T-helper 2 cell treated with Interferon-gamma antibody and Interleukin-4, amounts not matched to agents 5 μg/mL and 100 μg/mL, for 36 hours (primary cell): ENCODE measurements at regions not wholly inside any gene's neighbourhood (a gene's known extent, or its start where the extent isn't known, plus 50 kb on each side); places are given as distances from the start of the nearest gene placed in this dataset.

Experiments
- DNase-seq: peaks from one replicate; pipeline ENCODE4 v3.0.0; 2021; ENCODE audit warnings: low spot score
- H3K27ac Mint-ChIP-seq: one replicate; pipeline ENCODE4 v1.8.0; 2021; ENCODE audit warnings: mild to moderate bottlenecking, mixed read lengths
- H3K27me3 Mint-ChIP-seq: one replicate; pipeline ENCODE4 v1.8.0; 2021; ENCODE audit warnings: low read depth, mixed read lengths
- H3K36me3 Mint-ChIP-seq: one replicate; pipeline ENCODE4 v1.8.0; 2021; ENCODE audit warnings: low read depth, mixed read lengths
- H3K4me1 Mint-ChIP-seq: one replicate; pipeline ENCODE4 v1.8.0; 2021; ENCODE audit warnings: low read depth, mixed read lengths
- H3K4me3 Mint-ChIP-seq: one replicate; pipeline ENCODE4 v1.8.0; 2022; ENCODE audit warnings: mild to moderate bottlenecking, moderate library complexity, mixed read lengths
- H3K9me3 Mint-ChIP-seq: one replicate; pipeline ENCODE4 v1.8.0; 2021; ENCODE audit warnings: mixed read lengths

DNA sequence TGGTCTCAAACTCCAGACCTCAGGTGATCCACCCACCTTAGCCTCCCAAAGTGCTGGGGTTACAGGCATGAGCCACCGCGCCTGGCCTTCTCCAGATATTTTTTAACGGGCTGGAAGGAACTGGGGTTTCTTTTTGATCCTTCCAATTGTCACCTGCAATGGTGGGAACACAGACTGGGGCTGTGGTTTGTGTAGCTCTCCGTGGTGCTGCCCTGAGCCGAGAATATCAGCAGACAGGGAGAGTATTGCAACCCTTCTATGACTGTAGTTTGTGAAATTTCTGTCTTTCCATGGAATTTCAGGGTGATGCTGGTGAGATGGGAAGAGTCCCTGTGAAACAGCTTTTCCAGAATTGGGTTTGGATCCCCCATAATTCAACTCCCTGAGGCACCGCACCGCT lies 263.5 kb downstream of the ENGASE start:
- Mint-ChIP-seq H3K4me3 (no peak overlapping the region), H3K9me3 (no peaks in the 10 kb centered on the region), H3K27ac (no peak overlapping the region), H3K36me3 (no peaks in the 10 kb centered on the region), H3K27me3 (no peaks in the 10 kb centered on the region), H3K4me1 (no peaks in the 10 kb centered on the region)
- DNase-seq: no peak

DNA sequence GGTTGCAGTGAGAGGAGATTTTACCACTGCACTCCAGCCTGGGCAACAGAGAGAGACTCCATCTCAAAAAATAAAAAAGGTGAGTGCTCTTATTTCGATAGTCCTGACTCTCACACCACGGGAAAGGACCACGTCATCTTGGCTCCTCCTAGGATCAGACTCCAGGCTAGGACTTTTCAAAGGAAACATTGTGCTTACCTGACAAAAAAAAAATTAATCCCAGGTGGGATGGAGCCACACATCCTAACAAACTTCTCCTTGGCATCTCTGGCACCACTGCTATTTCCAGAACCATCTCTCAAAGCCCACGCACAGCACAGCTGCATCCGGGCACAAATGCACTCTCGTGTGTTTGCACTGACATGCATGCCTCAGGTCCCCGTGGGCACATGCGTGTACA lies 262.4 kb downstream of the ENGASE start:
- Mint-ChIP-seq H3K27ac (no peak overlapping the region), H3K9me3 (no peaks in the 10 kb centered on the region), H3K4me1 (no peaks in the 10 kb centered on the region), H3K36me3 (no peaks in the 10 kb centered on the region), H3K27me3 (no peaks in the 10 kb centered on the region), H3K4me3 (no peak overlapping the region)
- DNase-seq: no peak

DNA sequence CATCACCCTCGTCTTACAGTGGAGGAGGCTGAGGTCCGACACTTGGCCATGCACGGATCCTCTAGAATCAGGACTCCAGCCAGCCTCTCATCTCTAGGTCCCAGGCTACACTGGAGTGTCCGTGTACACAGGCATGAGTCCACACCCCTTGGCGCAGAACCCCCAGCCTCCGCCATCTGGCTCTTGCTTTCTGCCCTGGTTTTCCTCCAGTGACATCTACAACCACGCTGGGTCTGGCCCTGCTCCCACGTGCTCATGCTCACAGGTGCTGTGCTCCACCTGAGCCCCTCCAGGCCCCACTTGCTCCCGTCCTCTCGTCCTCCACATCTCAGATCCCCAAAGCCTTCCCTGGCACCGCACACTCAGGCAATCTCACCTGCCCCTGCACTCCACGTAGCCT lies 260.8 kb downstream of the ENGASE start:
- H3K27me3 Mint-ChIP-seq: no peaks in the 10 kb centered on the region
- no peaks in the 10 kb centered on the region for H3K4me1 Mint-ChIP-seq
- no peaks in the 10 kb centered on the region for H3K36me3 Mint-ChIP-seq
- H3K27ac Mint-ChIP-seq: no peak overlapping the region
- no peak overlapping the region for H3K4me3 Mint-ChIP-seq
- DNase-seq: no peak
- no peaks in the 10 kb centered on the region for H3K9me3 Mint-ChIP-seq

DNA sequence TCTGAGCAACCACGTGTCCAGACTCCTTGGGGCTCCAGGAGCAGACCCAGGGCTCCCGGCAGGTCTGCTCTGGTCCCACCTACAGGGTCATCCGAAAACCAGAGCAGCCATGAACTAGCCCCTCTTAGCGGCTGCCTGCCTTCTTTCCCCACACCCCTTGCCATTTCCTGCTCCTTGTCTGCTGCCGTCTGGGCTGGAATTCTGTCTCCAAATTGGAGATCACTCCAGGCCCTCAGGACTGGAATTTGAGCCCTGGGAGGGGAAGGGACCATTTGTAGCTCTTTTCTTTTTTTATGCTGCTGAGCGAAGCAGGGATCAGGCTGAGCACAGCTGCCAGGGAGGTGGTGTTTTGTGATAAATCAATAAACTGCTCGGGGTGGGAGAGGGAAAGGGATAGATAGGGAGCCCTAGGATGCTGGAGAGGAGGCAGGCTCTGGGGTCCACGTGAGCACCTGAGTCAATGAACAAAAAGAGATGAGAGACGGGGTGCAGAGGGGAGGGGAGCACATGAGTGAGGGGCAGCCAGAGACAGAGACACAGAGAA lies 257.5 kb downstream of the ENGASE start:
- H3K9me3 Mint-ChIP-seq: no peaks in the 10 kb centered on the region
- no peak overlapping the region for H3K27ac Mint-ChIP-seq
- H3K4me1 Mint-ChIP-seq: no peaks in the 10 kb centered on the region
- H3K4me3 Mint-ChIP-seq: no peak overlapping the region
- DNase-seq: no peak
- H3K27me3 Mint-ChIP-seq: no peaks in the 10 kb centered on the region
- no peaks in the 10 kb centered on the region for H3K36me3 Mint-ChIP-seq

DNA sequence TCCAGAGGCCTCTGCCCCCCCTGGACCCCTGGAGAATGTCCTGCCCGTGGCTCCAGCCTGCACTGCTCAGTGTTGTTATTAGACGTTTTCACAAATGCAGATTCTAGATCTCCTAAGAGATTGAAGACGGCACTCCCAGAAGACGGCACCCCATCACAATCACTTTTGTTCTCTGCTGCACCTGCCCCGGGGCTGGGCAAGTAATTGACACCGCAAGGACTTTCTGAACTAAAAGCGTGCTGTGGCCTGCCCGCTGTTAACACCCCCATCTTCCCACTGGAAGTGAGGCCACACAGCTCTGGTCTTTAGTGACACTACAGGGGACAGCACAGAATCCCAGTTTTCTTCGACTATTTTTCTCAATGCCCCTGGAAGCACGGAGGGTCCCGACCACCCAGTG lies 256.9 kb downstream of the ENGASE start:
- no peak overlapping the region for H3K27ac Mint-ChIP-seq
- no peaks in the 10 kb centered on the region for H3K36me3 Mint-ChIP-seq
- no peaks in the 10 kb centered on the region for H3K9me3 Mint-ChIP-seq
- no peaks in the 10 kb centered on the region for H3K4me1 Mint-ChIP-seq
- H3K27me3 Mint-ChIP-seq: no peaks in the 10 kb centered on the region
- no peak for DNase-seq
- H3K4me3 Mint-ChIP-seq: no peak overlapping the region

DNA sequence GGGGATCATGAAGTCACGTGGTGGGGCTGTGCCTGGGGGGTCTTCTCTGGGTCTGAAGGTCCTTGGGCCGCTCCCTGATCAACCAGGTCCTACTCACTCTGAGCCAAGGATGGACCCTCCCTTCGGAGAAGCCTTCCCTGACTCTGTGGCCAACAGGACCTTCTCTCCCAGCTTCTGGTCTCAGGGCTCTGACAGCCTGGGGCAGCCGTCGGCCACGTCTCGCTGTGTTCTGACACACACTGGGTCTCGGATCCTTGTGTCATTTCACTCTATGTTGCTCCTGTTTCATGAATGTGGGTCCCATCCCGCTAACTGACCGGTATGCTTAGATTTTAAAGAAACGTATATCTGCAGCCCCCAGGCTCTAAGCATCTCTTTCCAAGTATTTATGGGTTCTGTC lies 256.1 kb downstream of the ENGASE start:
- no peak overlapping the region for H3K4me3 Mint-ChIP-seq
- no peak overlapping the region for H3K27ac Mint-ChIP-seq
- no peak for DNase-seq
- H3K4me1 Mint-ChIP-seq: no peaks in the 10 kb centered on the region
- H3K36me3 Mint-ChIP-seq: no peaks in the 10 kb centered on the region
- no peaks in the 10 kb centered on the region for H3K9me3 Mint-ChIP-seq
- no peaks in the 10 kb centered on the region for H3K27me3 Mint-ChIP-seq

DNA sequence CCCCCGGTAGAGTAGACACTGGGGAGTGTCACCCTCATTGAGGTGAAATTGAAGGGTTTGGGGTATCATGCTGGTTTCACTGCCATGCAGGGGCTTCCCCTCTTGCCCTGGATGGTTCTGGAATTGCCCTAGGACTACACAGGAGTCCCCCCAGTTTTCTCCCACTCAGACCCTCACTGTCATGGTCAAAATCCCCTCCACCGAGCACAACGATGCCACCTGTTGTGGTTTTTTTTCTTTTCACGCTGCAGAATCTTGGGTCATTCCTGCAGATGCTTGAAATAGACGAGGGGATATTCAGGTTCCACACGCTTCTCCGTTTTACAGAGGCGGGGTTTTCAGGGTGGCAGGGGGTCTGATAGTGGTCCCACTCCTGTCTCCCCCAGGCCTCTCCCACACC lies 255.6 kb downstream of the ENGASE start:
- Mint-ChIP-seq H3K9me3 (no peaks in the 10 kb centered on the region), H3K4me1 (no peaks in the 10 kb centered on the region), H3K4me3 (no peak overlapping the region), H3K36me3 (no peaks in the 10 kb centered on the region), H3K27me3 (no peaks in the 10 kb centered on the region), H3K27ac (no peak overlapping the region)
- DNase-seq: no peak

DNA sequence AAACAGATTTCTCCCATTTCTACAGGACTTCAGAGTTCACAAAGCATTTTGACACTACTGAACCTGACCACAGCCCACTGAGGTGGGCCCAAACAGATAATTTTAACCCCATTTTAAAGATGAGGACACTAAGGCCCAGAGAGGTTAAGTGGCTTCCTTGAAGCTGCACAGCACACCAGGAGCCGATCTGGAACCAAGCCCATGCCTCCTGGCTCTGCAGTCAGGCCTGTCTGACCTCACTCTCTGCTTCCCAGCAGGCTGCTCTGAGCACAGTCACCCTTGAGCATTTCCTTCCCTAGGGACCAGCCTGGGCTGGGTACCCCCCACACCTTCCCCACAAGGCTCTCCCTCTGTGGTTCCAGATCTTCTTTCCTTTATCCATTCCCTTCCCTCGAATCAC lies 252.2 kb downstream of the ENGASE start:
- H3K27ac Mint-ChIP-seq: no peak overlapping the region
- no peaks in the 10 kb centered on the region for H3K36me3 Mint-ChIP-seq
- H3K4me1 Mint-ChIP-seq: no peaks in the 10 kb centered on the region
- DNase-seq: no peak
- H3K4me3 Mint-ChIP-seq: no peak overlapping the region
- H3K27me3 Mint-ChIP-seq: no peaks in the 10 kb centered on the region
- H3K9me3 Mint-ChIP-seq: no peaks in the 10 kb centered on the region

DNA sequence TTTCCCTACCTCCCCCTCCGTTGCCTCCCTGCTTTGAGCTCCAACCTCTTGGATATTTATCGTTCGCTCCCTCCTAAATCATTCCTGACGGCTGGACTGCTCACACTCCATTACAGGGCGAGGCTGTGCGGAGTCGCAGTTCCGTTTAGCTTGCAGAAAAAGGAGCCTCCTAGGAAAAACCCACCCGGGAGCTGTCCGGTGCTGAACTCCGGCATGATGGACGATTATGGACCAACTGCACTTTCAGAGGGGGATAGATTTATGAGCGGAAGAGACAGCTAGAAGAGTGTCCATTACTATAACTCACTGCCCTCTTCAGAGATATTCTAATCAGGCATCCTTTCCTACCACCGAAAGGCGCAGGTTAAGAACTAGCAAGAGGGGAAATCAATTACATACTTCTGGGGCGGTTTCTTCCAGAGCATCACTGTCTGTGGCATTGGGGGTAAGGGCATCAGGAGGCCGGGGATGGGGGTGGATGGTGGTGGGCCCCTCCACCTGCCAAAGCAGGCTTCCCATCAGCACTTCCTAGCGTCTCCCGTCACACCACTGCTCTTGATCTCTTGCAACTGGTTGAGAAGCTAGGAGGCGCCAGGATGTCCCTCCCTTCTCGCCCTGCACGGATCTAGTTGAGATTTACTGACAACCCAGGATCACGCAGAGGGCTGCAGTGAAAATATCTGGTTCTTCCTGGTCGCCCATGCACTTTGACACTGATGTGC lies 251.2 kb downstream of the ENGASE start:
- no peaks in the 10 kb centered on the region for H3K4me1 Mint-ChIP-seq
- H3K36me3 Mint-ChIP-seq: no peaks in the 10 kb centered on the region
- H3K9me3 Mint-ChIP-seq: no peaks in the 10 kb centered on the region
- no peaks in the 10 kb centered on the region for H3K27me3 Mint-ChIP-seq
- DNase-seq: no peak
- no peak overlapping the region for H3K4me3 Mint-ChIP-seq
- H3K27ac Mint-ChIP-seq: no peak overlapping the region

DNA sequence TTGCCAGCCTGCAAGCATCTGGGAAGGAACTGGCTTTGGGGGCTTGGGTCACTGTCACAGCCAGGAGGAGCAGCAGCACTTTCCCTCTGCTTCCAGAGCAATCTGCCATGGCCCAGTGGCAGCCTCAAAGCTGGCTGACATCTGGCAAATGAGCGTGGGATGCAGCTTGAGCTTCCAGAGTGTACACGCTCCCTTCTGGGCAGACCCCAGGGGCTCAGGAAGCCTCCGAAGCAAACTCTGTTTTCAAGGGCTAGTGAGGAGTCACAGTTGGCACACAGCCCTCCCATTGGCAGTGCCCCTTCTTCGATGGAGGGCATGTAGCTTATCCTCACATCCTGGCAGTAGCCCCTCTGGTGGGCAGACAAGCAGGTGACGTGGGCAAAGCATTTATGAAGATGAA lies 249.6 kb downstream of the ENGASE start:
- no peaks in the 10 kb centered on the region for H3K27me3 Mint-ChIP-seq
- no peaks in the 10 kb centered on the region for H3K9me3 Mint-ChIP-seq
- no peak for DNase-seq
- H3K36me3 Mint-ChIP-seq: no peaks in the 10 kb centered on the region
- H3K4me3 Mint-ChIP-seq: no peak overlapping the region
- H3K27ac Mint-ChIP-seq: no peak overlapping the region
- H3K4me1 Mint-ChIP-seq: no peaks in the 10 kb centered on the region

DNA sequence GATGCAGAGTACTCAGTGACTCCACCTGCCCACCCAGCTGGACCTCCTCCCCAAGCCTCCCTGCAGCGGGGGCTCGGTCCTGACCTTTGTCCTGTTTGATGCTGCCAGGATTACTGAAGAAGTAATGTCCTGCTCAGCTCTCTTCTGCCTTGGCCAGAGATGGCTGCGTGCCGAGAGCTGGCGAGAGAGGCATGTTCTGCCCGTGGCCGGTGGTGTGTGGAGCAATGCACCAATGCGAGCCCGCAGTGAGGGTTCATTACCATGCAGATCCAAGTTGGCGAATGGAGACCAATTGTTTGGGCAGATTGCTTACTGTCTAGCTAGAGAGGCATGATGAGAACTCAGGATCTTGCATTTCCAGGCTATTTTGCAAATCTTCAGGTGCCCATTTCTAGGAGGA lies 248.9 kb downstream of the ENGASE start:
- no peak overlapping the region for H3K4me3 Mint-ChIP-seq
- no peaks in the 10 kb centered on the region for H3K27me3 Mint-ChIP-seq
- no peaks in the 10 kb centered on the region for H3K9me3 Mint-ChIP-seq
- no peak for DNase-seq
- H3K4me1 Mint-ChIP-seq: no peaks in the 10 kb centered on the region
- no peak overlapping the region for H3K27ac Mint-ChIP-seq
- no peaks in the 10 kb centered on the region for H3K36me3 Mint-ChIP-seq

DNA sequence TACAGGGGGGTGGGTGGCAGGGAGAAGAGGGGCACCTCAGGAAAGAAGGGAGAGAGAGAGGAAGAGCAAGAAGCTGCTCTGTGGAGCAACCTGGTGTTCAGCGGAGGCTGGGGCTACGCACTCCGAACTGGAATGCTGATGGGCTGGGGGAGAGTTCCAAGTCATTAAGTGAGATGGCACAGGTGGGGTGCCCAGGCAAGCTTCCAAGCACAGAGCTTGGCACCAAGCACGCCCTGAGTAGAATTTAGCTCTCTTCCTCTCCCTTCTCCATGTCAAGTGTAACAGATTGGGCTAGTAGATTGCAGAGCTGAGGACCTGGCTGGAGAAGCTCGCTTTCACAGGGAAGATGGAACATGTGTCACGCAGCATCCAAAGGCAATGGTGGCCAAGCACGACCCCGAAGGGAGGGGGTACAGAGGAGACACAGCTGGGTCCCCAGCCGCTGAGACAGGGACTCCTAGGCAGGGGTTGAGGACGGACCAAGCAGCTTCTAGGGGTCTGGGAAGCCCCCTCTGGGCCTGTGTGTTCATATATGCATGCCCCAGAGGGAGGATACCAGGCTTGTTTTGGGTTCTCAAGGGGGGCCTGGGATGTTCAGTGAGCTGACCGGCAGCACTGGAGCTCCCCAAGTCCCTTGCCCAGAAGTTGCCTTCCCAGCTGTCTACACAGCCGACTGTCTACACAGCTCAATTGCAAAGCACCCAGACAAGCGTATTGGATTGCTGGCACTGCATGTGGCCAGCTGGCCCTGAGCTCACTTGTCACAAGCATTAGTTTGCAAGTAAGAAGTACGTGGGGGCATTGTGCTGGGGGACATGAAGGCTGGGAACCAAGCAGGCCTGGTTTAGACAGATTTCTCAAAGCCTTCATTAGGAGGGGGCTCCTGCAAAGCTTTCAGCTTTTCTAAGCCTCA lies 247.8 kb downstream of the ENGASE start:
- no peak overlapping the region for H3K4me3 Mint-ChIP-seq
- no peaks in the 10 kb centered on the region for H3K9me3 Mint-ChIP-seq
- no peaks in the 10 kb centered on the region for H3K27me3 Mint-ChIP-seq
- no peak overlapping the region for H3K27ac Mint-ChIP-seq
- no peaks in the 10 kb centered on the region for H3K36me3 Mint-ChIP-seq
- DNase-seq: no peak
- H3K4me1 Mint-ChIP-seq: no peaks in the 10 kb centered on the region

DNA sequence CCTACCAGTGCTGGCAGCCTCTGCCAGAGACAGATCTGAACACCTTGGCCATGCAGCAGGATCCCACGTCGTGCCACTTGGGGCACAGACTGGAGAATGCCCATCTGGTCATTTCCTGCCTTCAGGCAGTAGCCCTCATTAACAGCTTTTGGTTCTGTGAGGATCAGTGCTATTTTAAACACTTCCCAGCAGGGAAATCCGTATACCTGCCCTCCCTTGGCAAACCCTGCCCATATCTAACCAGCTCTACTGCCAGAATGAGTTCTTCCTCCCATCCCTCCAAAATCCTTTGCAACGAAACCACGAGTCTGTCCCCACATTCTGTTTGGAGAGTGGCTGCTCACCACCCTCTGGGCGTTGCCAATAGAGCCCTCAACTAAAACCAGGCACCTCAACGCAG lies 245.7 kb downstream of the ENGASE start:
- no peak overlapping the region for H3K4me3 Mint-ChIP-seq
- H3K27ac Mint-ChIP-seq: no peak overlapping the region
- no peaks in the 10 kb centered on the region for H3K4me1 Mint-ChIP-seq
- no peaks in the 10 kb centered on the region for H3K9me3 Mint-ChIP-seq
- H3K27me3 Mint-ChIP-seq: no peaks in the 10 kb centered on the region
- DNase-seq: no peak
- no peaks in the 10 kb centered on the region for H3K36me3 Mint-ChIP-seq

DNA sequence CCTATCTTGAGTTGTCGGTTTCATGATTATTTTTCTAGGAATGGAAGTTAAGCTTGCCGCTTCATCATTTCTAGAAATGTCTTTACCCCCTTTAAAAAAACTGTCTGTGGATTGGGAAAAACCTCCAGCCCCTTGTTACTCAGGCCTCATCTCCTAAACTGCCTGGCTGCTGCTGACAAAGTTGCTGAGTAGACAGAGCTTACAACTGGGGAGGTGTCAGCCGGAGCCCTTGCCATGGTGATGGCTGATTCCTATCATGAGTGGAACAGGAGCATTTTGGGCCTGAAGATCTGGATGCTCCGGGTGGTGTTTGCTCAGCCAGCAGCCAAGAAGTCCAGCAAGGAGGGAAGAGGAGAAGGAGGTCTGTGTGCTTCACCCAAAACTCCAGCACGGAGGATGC lies 243.3 kb downstream of the ENGASE start:
- H3K4me1 Mint-ChIP-seq: no peaks in the 10 kb centered on the region
- H3K27ac Mint-ChIP-seq: no peak overlapping the region
- no peak overlapping the region for H3K4me3 Mint-ChIP-seq
- H3K9me3 Mint-ChIP-seq: no peaks in the 10 kb centered on the region
- H3K27me3 Mint-ChIP-seq: peaks cover 5% of the 10 kb centered on the region
- no peaks in the 10 kb centered on the region for H3K36me3 Mint-ChIP-seq
- no peak for DNase-seq
